ENCODE measurements at regions not wholly inside any gene's neighbourhood (a gene's known extent, or its start where the extent isn't known, plus 50 kb on each side); places are given as distances from the start of the nearest gene placed in this dataset.

DNA sequence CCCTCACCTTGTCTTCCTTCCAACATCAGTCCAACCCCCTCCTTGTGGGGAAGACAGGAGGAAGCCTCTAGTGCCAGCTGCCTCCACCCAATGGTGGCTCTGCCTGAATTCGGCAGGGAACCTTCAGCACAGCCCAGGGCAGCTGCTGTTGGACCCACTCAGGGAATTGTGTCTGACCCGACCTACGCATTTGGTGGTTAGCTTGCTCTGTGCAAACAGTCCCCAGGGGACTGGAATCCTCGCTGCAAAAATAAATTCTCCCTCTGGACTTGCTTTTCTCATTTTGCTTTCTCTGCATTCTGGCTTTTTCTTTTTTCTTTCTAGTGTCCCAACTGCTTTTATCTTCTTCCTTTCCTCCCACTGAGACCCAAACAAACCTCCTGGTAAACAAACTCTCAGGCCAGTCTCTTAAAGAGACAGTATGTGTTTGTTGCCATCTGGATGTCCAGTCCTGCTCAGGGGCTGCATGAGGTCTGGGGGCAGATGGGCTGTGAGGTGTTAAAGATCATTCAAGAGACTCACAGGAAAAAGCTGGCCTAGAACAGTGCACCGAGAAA is 137.7 kb upstream of the HAAO start:
- Histone ChIP-seq H3K4me2 (ENCODE audit: low read length) (no peak overlapping the region), H3K9me2 (replicated peaks; ENCODE audit: control insufficient read depth, low read length) (no peaks in the 10 kb centered on the region), H3K4me3 (ENCODE audit: low read length) (no peak overlapping the region), H3K36me3 (ENCODE audit: control insufficient read depth, low read length) (no peaks in the 10 kb centered on the region), H3K27ac (ENCODE audit: low read depth, low read length) (no peak overlapping the region), H3F3A (ENCODE audit: control insufficient read depth, insufficient read depth) (no peaks in the 10 kb centered on the region), H3K27me3 (ENCODE audit: control insufficient read depth, low read length) (no peaks in the 10 kb centered on the region; the same call in 1 of the 2 replicates), H3K79me2 (ENCODE audit: control insufficient read depth, low read length) (no peaks in the 10 kb centered on the region), H3K4me1 (ENCODE audit: control insufficient read depth, low read length) (no peaks in the 10 kb centered on the region), H3K9me3 (ENCODE audit: control insufficient read depth, insufficient read depth, low read length) (no peaks in the 10 kb centered on the region), H4K20me1 (ENCODE audit: control insufficient read depth, insufficient read depth, low read depth, low read length) (no peaks in the 10 kb centered on the region)
- TF ChIP-seq, protein P1, sequence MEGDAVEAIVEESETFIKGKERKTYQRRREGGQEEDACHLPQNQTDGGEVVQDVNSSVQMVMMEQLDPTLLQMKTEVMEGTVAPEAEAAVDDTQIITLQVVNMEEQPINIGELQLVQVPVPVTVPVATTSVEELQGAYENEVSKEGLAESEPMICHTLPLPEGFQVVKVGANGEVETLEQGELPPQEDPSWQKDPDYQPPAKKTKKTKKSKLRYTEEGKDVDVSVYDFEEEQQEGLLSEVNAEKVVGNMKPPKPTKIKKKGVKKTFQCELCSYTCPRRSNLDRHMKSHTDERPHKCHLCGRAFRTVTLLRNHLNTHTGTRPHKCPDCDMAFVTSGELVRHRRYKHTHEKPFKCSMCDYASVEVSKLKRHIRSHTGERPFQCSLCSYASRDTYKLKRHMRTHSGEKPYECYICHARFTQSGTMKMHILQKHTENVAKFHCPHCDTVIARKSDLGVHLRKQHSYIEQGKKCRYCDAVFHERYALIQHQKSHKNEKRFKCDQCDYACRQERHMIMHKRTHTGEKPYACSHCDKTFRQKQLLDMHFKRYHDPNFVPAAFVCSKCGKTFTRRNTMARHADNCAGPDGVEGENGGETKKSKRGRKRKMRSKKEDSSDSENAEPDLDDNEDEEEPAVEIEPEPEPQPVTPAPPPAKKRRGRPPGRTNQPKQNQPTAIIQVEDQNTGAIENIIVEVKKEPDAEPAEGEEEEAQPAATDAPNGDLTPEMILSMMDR (IDR thresholded peaks at IDR 0.05; ENCODE audit: low read depth, low read length, poor library complexity, severe bottlenecking), result no peak
- no peak for TF ChIP-seq EZH2phosphoT487 (IDR thresholded peaks at IDR 0.05; ENCODE audit: borderline replicate concordance, low read length)

DNA sequence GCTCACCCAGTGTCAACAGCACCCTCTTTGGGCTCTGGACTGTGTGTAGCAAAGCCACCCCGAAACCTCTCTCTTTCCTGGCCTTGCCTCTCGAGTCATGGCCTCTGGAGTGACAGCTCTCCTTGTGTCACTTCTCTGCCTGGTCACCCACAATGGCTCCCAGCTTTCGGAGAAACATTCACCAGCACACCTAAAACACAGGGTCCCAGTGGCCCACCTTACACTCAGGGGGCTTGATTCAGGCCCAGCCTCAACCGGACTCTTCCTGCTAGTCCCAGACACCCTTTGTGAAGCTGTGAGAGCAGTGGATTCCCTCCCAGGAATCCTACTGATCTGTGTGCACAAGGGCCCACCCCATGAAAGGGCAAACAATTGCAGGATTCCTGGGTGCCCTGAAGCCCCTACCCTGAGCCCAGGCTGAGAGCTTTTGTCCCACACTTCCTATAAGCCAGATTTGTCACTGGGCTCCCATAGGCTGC is 137.2 kb upstream of the HAAO start:
- Histone ChIP-seq H3K4me2 (ENCODE audit: low read length) (no peak overlapping the region), H3K9me2 (replicated peaks; ENCODE audit: control insufficient read depth, low read length) (no peaks in the 10 kb centered on the region), H3K79me2 (ENCODE audit: control insufficient read depth, low read length) (no peaks in the 10 kb centered on the region), H3K27ac (ENCODE audit: low read depth, low read length) (no peak overlapping the region), H3K4me1 (ENCODE audit: control insufficient read depth, low read length) (no peaks in the 10 kb centered on the region), H4K20me1 (ENCODE audit: control insufficient read depth, insufficient read depth, low read depth, low read length) (no peaks in the 10 kb centered on the region), H3K9me3 (ENCODE audit: control insufficient read depth, insufficient read depth, low read length) (no peaks in the 10 kb centered on the region), H3K4me3 (ENCODE audit: low read length) (no peak overlapping the region), H3K27me3 (ENCODE audit: control insufficient read depth, low read length) (no peaks in the 10 kb centered on the region; the same call in 1 of the 2 replicates), H3F3A (ENCODE audit: control insufficient read depth, insufficient read depth) (no peaks in the 10 kb centered on the region), H3K36me3 (ENCODE audit: control insufficient read depth, low read length) (no peaks in the 10 kb centered on the region)
- no peak for TF ChIP-seq EZH2phosphoT487 (IDR thresholded peaks at IDR 0.05; ENCODE audit: borderline replicate concordance, low read length)
- TF ChIP-seq, protein P1 (IDR thresholded peaks at IDR 0.05; ENCODE audit: low read depth, low read length, poor library complexity, severe bottlenecking), result no peak

DNA sequence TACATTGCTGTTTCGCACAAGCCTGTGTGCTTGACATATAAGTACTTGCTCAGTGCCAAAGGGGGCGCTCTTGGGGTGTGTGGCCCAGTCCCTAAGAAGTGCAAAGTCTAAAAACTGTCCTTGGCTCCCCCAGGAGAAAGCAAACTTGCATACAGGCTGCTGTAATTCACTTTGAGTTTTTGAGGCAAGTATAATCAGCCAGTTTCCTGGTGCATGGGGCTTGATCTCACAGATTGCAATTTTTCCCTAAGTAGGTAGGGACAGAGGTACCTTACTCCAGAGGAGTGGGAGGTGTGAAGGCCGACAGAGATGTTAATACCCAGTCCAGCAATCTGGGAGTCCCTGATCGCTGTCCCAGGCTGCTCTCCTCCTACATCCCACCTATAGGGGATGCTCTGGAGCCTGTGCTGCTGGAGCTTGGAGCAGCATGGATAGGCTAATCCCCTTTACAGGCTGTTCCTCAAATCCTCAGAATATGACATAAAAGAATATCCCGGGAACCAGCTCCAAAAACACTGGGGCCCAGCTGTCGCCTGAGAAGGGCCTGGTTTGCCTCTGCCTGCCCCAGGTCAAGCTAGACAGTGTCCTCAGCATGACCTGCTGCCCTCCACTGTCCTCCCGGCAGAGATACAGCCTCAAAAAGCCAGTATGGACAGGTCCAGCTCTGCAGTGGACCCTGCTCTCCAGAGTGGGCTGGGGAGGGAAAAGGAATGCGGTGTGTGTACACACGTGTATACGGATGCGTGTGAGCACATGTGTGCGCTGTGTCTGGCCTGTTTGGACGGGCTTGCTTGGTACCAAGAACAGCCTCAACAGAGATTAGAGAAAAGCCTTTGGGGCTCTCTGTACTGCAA is 136.5 kb upstream of the HAAO start:
- no peak for TF ChIP-seq EZH2phosphoT487 (IDR thresholded peaks at IDR 0.05; ENCODE audit: borderline replicate concordance, low read length)
- TF ChIP-seq, protein P1 (IDR thresholded peaks at IDR 0.05; ENCODE audit: low read depth, low read length, poor library complexity, severe bottlenecking), result peak; percentile 54
- no peak overlapping the region for H3K4me2 ChIP-seq (ENCODE audit: low read length)
- H3K79me2 ChIP-seq (ENCODE audit: control insufficient read depth, low read length), result no peaks in the 10 kb centered on the region
- H3K27me3 ChIP-seq (ENCODE audit: control insufficient read depth, low read length), result no peaks in the 10 kb centered on the region; the same call in 1 of the 2 replicates
- no peaks in the 10 kb centered on the region for H3K36me3 ChIP-seq (ENCODE audit: control insufficient read depth, low read length)
- H4K20me1 ChIP-seq (ENCODE audit: control insufficient read depth, insufficient read depth, low read depth, low read length), result no peaks in the 10 kb centered on the region
- H3K4me1 ChIP-seq (ENCODE audit: control insufficient read depth, low read length), result no peaks in the 10 kb centered on the region
- no peaks in the 10 kb centered on the region for H3K9me2 ChIP-seq (replicated peaks; ENCODE audit: control insufficient read depth, low read length)
- no peak overlapping the region for H3K27ac ChIP-seq (ENCODE audit: low read depth, low read length)
- no peaks in the 10 kb centered on the region for H3F3A ChIP-seq (ENCODE audit: control insufficient read depth, insufficient read depth)
- no peak overlapping the region for H3K4me3 ChIP-seq (ENCODE audit: low read length)
- no peaks in the 10 kb centered on the region for H3K9me3 ChIP-seq (ENCODE audit: control insufficient read depth, insufficient read depth, low read length)
